ENCODE measurements at regions not wholly inside any gene's neighbourhood (a gene's known extent, or its start where the extent isn't known, plus 50 kb on each side); places are given as distances from the start of the nearest gene placed in this dataset.

DNA sequence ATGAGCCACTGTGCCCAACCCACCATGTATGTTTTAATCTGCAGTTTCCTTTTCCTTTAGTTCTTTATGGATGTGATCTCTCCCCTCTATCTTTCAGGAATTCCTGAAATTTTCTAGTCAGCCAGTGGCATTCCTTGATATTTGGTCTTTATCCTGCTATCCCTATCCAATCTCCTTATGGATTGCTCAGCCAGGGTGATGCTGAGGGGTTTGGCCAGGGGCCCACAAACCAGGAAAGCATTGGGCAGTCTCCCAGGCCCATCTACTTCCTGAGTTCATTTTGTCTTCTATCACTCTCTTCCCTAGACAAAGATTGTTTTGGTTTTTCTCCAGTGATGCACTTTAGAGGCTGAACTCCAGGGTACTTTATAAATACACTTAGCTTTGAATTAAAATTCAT is 115.9 kb downstream of the KATNIP start:
- TF ChIP-seq, protein P1, sequence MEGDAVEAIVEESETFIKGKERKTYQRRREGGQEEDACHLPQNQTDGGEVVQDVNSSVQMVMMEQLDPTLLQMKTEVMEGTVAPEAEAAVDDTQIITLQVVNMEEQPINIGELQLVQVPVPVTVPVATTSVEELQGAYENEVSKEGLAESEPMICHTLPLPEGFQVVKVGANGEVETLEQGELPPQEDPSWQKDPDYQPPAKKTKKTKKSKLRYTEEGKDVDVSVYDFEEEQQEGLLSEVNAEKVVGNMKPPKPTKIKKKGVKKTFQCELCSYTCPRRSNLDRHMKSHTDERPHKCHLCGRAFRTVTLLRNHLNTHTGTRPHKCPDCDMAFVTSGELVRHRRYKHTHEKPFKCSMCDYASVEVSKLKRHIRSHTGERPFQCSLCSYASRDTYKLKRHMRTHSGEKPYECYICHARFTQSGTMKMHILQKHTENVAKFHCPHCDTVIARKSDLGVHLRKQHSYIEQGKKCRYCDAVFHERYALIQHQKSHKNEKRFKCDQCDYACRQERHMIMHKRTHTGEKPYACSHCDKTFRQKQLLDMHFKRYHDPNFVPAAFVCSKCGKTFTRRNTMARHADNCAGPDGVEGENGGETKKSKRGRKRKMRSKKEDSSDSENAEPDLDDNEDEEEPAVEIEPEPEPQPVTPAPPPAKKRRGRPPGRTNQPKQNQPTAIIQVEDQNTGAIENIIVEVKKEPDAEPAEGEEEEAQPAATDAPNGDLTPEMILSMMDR (IDR thresholded peaks at IDR 0.05), result no peak
- no peak for TF ChIP-seq POLR2A (IDR thresholded peaks at IDR 0.05)
